SHP77 treated with DMSO at 0.1 percent for 48 hours (cell line): ENCODE measurements at regions not wholly inside any gene's neighbourhood (a gene's known extent, or its start where the extent isn't known, plus 50 kb on each side); places are given as distances from the start of the nearest gene placed in this dataset.

ENCODE experiments used
- DNase-seq: peaks from one replicate; lab custom pipeline; 2025; lab: John Stamatoyannopoulos, UW

DNA sequence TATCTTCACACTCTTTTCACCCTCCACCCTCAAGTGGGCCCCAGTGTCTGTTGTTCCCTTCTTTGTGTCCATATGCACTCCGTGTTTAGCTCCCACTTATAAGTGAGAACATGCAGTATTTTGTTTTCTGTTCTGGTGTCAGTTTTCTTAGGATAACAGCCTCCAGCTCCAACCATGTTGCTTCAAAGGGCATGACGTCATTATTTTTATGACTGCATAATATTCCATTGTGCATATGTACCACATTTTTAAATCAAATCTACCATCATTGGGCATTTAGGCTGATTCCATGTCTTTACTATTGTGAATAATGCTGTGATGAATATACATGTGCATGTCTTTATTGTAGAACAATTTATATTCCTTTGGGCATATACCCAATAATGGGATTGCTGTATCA, 140.3 kb downstream of the LYPLAL1 start:
- no peak for DNase-seq

DNA sequence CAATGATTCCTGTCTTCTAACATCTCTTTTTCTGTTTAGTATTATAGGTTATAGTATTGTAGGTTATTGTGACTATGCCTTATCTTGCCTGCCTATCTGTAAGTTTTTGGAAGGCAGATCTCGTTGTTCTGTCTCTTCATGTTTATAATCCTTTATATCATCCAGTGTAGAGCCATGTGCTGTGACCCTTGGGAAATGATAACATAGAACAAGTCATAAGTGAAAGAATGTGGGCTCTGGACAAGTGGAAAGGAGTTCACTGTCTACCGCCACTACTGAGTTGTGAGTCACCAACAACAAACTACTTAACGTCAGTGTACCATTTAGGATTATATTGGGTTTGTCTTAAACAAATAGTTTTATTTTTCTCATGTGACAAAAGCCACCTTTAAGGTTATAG, 139.3 kb downstream of the LYPLAL1 start:
- DNase-seq, result no peak

DNA sequence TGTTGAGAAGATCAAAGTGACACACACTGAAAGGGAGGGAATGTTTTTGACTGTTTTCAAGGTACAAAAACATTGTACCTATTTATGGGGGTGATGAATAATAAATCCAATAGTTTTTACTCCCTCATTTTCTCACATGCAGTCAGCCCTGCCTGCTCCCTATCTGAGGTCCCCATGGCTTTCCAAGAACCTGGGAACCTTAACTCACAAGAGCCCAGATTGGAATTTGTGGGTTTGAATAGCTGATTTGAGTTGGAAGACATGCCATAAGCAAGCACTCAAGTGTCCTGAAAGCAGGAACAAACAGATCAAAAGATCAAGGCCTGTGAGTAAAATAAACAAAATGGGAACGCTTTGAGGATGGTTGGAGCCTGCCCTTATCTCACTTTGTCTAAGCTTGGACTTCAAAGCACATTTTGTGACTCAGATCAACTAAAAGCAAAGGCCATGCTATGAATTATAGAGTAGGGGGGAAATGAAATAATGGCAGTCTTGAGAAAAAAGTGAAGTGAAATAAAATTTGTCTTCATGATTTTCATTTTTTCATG, 136.6 kb downstream of the LYPLAL1 start:
- DNase-seq, result no peak

DNA sequence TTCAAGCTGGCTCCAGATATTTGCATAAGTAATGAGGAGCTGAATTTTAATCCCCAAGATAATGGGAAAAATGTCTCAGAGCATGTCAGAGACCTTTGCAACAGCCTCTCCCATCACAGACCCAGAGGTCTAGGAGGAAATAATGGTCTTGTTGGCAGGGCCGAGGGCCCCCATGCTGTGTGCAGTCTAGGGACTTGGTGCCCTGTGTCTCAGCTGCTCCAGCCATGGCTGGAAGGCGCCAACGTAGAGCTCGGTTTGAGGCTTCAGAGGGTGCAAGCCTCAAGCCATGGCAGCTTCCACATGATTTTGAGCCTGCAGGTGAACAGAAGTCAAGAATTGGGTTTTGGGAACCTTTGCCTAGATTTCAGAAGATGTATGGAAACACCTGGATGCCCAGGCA, 134.7 kb downstream of the LYPLAL1 start:
- DNase-seq, result no peak

DNA sequence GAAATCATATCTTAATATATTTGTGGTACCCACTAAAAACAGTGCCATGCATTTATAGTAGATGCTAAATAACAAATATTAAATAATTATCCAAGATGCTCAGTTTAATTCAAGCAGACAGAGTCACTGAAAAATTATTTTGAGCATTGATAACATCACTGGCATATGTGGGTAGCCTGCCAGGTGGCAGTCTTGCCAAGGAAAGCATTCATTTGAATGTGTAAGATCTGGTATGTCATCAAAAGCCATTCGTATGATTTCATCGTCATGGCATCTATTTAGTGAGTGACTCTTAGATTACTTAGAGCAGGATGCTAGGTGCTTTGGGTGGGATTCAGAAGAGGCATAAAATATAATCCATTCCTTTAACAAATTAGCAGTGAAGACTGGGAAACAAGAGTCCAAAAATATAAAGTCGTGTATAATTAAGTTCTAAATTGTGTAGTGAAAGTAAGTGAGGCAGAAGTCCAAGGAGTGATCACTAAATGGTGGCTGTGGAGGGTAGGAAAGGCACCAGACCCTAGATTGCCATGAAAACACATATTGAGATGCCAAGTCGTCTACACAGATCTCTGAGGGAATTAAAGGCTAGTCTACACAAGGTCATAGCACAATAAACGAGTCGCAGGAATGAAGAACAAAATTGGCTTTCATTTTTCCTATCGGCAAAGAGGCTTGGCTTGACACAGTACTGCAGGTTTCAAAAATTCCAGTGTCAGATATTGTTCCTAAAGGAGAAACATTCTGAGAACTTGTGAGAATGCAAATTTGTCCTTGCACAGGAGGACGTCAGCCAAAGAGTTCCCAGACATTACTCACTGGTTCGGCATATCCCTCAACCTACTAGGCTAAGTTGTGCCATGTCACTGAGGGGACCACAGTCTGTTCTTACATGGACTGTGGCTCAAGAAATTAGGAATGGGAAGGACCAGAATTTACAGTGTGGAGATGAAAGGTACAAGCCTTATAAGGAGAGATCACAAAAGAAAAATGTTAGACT, 130.8 kb downstream of the LYPLAL1 start:
- no peak for DNase-seq

DNA sequence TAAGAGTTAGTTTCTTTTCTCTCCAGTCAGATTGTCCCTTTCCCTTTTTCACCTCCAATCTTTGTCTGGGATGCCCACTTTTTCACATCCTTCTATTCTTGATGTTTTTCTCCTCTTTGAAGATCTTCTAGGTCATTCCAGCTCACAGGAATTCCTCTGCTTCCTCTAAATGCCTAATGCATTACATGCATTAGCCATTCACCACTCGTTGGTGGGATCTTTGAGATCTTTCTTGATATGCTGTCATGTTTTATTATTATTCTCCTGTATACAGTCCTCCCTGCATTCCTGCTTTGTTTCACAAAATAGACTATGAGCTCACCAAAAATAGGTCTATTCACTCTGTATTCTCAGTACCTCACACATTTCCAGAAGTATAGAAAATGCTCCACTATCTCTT, 129.0 kb downstream of the LYPLAL1 start:
- DNase-seq, result no peak

DNA sequence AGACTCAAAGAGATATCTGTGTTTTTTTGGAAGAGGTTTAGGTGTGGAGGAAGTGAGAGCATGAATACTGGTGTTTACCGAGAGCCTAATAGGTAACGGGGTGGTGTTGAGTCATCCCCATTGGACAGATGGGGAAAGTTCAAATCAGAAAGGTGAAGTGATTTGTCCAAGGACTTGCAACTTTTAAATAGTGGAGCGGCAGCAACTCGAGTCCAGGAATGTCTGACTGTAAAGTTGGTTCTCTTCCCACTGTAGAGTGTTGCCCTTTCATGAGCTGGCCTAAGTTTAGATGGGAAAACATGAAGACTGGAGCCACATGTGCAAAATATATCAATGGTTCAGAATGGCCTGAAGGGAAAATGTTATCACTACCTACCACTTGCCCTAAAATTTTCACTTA, 125.7 kb downstream of the LYPLAL1 start:
- no peak for DNase-seq

DNA sequence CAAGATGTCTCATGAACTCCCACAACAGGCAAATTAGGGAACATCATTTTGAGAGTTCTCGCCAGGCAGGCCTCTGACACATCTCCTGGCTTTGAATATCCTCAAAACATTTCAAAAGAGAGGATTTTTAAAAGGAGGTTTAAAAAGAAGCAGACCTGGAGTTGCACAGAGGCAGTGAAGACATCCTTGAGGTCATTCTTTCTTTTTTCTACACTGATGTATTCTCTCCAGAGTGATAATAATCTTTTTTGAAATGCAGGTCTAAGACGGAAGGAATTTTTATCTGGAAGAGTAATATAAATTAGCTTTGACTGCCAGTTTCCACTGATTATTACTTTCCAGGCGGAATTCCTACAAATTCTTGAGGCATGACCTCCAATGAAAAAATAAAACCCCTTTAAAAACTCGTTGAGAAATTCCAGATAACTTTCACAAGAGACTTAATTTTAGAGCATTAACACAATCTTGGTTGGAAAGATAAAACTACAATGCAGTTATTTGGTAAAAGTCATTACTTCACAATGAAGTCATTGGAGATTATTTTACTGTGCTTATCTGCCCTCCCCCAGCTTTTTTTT, 125.0 kb downstream of the LYPLAL1 start:
- no peak for DNase-seq

DNA sequence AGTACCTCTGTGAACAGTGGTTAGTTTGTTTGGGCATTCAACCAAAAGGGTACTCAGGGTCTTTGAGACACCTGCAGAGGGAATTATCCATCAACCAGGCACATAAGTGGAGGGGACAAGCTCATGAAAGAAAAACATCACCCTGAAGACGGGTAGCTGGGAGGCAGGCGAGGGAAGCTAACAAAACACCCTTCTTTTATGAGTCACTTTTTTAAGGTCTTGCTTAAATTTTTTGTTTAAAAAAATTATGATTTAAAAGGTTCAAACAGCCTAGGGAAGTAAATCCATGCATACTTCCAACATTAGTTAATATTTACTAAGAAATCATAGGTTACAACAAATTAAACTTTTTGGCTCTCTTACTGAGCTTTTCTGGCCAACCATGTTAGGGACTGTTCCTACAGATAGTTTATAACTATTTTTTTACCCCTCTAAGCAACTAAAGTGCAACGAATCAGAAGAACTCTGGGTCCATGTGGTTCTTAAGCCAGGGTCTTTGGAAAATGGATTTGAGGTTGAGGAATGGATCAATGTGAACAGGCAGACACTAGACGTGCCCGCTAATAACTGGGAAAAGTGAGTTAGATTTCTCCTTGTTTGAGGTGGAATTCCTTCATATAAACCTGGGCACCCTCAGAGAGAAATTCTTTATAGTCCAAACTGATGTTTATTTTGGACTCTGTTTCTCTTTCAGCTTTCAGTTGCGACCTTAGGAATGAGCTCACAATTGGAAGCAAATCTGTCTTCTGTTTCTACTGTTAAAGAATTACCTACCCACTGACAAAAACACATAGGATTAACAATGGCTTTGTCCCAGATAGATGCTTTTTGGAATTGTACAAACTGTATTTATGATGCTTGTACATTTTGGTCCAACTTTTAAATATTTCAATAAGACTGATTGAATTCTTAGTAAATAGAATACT, 123.0 kb downstream of the LYPLAL1 start:
- no peak for DNase-seq

DNA sequence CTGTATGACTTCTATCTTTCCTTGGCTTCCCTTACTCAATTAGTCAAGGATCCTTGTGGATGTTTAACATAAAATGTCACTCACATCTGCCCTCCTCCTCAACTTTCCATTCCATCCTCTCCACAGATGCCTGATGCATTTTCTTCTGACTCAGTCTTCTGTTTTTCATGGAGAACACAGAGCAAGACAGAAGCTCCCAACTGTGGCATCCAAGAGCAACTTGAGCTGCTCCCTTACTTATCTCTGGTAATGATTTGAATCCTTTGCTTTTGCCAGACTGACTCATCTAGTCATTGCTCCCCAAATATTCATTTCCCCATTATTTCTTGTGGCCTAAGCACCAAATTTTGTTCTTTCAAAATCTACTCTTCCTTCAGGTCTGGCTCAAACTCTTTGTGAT, 120.6 kb downstream of the LYPLAL1 start:
- DNase-seq, result no peak

DNA sequence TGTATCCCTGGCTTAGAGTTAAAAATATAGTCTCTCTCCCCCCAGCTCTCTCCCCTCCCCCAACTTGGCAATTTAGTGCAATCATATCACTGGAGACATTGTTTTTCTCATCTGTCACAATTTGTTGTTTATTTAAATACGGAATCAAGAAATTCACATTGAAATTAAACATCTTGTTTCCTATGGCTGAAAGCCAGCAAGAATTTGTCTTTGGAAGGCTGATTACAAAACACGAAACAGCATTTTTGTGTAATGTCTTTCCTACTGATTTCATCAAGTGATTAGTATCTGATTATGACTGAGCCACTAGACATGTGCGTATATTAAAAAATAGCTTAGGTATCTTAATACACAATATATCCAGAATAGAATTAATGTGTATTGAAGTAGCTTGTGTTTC, 119.7 kb downstream of the LYPLAL1 start:
- no peak for DNase-seq

DNA sequence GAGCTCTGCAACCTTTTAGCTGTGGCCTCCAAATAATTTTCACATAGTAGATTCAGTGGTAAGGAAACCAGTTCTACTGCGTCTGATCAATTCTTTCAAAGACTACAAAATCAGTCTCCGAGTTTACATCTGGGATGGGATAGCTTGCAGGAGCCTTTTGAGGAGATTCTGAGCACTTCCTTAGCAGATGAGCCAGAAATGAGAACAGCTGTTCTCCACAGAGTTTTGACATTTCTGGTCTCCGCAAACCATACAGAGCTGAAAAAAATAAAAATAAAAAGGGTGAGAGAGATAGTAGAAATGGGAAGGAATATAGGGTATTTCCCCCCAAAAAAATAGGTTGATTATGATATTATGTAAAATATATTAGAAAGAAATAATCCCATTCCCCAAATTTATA, 119.3 kb downstream of the LYPLAL1 start:
- no peak for DNase-seq

DNA sequence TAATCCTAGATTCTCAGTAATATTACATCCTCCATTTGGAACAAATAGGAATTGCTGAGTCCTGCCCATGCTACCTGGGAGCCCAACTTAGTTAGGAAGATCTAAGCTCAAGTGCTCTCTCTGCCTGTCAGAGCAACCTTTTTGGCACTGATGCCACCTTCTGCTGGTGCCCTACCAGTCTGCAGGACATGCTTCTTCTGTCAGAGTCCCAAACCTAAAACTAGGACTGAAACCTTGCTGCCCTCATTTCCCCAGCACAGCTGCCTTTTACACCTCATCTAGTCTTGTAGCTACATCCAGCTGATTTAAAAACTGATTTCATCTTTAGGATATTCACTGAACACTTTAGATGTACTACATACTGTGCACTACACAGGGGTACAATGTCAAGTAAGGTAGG, 118.7 kb downstream of the LYPLAL1 start:
- DNase-seq, result no peak

DNA sequence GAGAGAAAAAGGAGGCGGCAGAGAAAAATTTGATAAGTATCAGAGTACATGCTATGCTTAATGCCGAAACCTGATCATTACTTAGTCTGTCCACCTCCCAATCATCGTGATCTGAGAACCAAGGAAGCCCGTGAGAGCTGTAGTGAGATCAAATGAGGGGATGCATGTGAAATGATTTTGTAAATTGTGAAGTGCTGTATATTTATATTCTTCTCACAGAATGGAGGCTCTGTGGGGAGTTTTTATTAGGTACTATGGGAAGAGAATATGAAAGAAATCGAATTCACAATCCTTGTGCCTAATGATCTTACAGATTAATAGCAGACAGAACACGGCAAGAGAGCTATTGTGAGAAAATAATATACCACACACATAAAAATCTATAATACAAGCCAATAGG, 115.5 kb downstream of the LYPLAL1 start:
- no peak for DNase-seq

DNA sequence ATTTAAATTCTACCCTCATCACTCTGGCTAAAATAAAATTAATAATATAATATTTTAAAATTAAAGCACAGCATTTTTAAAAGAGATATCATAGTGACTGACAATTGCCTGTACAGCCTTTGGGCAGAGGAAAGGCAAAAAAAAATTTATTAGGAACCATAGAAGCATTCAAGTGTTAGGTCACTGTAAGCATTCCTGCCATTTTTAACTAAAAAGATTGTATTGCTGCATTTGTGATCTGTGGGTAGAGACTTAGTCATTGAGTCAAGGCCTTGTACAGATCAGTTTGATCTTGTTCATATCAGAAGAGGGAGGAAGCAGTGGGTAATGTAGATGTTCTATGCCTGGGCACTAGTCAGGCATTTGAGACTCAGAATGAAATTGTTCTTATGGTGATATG, 109.9 kb downstream of the LYPLAL1 start:
- no peak for DNase-seq

DNA sequence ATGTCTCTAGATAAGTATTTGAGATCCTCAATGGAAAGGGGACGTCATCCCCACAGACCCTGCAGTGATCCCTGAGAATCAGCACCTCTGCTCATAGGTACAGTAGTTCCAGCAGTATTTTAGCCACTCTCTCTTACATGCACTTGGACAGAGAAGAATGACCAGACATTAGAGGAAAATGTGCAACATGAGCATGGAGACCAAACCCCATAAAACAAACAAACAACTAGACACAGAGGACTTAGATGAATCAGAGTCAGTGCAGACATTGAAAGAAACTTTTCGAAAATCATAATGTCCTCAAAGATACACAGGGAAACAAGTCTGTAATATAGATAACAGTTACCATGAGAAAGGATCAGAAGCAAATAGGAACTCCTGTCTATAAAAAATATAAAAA, 108.2 kb downstream of the LYPLAL1 start:
- no peak for DNase-seq

DNA sequence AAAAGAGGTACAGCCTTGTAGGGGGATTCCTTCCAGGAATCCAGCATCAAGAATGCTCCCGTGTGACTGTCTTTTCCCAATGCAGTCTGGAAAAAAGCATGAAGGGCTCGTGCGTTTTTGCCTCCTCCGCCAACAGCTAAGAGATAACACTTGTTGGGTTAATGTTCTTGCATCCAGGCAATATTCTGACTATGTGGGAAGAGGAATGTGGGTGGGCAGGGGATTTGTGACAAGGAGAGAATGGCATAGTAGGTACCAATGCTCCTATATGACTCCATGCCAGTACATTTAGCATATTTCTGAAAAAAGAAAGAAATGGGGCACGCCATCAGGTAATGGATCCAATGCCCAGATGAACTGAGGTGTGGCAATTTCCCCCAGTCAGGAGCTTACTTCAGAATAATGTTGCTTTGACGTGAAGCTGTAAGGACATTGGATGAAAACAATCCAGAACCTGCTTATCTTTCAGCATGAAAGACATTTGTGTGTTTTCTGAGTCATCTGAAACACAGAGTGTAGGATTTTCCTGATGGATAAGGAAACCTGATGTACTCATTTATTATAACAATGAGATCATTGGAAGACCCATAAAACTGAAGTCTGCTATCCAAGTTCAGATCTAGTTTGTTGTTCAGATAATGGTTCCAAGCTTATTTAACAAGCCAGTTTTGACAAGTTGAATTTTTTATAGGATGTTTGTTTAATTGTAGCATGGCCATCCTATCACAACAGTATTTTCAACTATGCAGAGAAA, 105.5 kb downstream of the LYPLAL1 start:
- no peak for DNase-seq

DNA sequence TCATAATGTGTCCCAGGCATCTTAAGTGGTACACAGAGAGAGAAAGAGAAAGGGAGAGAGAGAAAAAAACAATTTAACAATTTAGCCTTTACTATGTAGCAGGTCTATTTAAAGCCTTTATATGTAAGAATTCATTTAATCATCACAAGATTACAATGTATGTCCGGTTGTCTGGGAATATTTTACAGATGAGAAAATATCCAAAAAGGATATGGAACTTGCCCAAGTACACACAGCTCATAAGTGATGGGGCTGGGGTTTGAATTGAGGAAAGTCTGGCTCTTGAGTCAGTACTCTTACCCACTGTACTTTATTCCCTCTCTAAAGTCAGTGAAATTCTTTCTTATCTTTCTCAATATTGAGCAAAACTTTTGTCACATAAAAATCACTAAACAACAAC, 104.6 kb downstream of the LYPLAL1 start:
- DNase-seq, result no peak

DNA sequence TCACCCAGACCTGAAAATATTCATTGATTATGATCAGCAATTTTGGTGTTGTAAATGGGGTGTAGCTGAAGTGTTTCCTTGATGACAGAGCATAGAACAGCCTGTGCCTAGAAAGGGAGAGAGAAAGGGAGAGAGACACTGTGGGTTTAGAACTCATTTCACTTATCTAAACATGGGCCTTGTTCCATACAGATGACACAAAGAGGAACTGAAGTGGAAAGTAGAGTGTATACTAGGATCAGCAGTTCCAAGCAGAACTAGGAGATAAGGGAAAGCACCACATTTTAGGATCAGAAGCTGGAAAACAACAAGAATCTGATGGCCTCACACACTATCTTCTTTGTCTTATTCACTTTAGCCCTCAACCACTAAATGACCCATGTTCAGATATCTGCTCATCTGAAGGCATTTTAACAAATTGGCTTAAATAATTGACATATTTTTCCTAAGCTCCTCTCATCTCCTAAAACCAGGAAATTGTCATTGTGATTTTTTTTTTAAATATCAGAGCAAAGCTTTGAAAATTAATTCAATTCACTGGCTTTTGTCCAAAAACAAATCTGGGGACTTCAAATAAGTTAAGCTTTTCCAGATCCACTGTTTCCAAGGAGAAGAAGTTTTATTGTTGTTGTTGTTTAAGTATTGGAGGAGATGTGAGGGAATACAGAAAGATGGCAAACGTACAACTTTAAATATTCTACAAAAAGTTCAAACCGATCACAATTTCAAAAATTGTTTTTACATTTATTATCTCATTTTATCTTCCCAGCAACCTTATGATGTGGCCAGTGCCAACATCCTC, 103.8 kb downstream of the LYPLAL1 start:
- DNase-seq, result no peak

DNA sequence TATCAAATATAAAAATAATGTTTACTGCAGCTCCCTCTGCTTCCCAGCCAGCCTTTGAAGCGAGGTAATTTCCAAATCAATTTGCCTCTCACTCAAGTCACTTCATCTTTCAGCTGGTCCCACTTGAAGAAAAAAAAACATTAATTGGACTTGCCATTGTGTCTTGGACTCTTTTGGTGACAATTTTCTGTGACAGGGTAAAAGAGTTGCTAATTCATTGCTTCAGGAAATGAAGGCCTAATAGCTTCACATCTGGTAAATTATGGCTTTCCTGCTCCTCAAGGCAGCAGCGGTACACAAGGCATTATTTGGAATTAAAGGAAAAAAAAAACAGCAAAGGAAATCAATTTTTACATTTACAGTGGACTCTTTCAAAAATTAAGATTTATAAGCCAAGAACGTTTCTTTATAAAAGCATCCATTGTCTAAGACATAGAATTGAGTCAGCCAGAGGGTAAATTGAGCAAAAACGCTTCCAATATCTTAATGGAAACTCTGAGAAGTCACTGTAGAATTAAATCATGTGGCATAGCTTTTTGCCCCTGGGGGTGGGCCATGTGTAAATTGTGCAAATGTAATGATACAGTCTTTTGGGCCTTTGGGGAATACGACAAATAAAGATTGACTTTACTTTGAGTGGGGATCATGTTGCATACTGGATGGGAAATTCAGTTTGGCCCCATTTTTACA, 102.5 kb downstream of the LYPLAL1 start:
- DNase-seq, result no peak
